Stomach smooth muscle (tissue), 2 donors: ENCODE measurements at regions not wholly inside any gene's neighbourhood (a gene's known extent, or its start where the extent isn't known, plus 50 kb on each side); places are given as distances from the start of the nearest gene placed in this dataset.

ENCODE experiments used
- H3K27ac ChIP-seq: one replicate; pipeline ENCODE4 v1.7.0; 2013; ENCODE audit warnings: mild to moderate bottlenecking, low read length, inconsistent platforms
- H3K27me3 ChIP-seq, 2 donors: one replicate each; pipeline ENCODE4 v1.7.0; 2013; ENCODE audit warnings: low read length in 2 of 2; ENCODE audit not compliant: insufficient read depth in 2 of 2, control insufficient read depth in 1 of 2
- H3K36me3 ChIP-seq, 2 donors: one replicate each; pipeline ENCODE4 v1.7.0; 2013; ENCODE audit warnings: low read length in 2 of 2; ENCODE audit not compliant: control insufficient read depth in 2 of 2, insufficient read depth in 2 of 2
- H3K4me1 ChIP-seq: one replicate; pipeline ENCODE4 v1.7.0; 2013; ENCODE audit warnings: low read length; ENCODE audit not compliant: control insufficient read depth, insufficient read depth
- H3K4me3 ChIP-seq, 2 donors: one replicate each; pipeline ENCODE4 v1.7.0; 2013; ENCODE audit warnings: low read length in 2 of 2
- H3K9ac ChIP-seq, 2 donors: one replicate each; pipeline ENCODE4 v1.7.0; 2013; ENCODE audit warnings: low read length in 2 of 2, mild to moderate bottlenecking in 1 of 2
- H3K9me3 ChIP-seq, 2 donors: one replicate each; pipeline ENCODE4 v1.7.0; 2013; ENCODE audit warnings: low read length in 2 of 2; ENCODE audit not compliant: control insufficient read depth in 2 of 2
- donor health status: healthy.
- donor health status: Pancreatic carcinoma.

DNA sequence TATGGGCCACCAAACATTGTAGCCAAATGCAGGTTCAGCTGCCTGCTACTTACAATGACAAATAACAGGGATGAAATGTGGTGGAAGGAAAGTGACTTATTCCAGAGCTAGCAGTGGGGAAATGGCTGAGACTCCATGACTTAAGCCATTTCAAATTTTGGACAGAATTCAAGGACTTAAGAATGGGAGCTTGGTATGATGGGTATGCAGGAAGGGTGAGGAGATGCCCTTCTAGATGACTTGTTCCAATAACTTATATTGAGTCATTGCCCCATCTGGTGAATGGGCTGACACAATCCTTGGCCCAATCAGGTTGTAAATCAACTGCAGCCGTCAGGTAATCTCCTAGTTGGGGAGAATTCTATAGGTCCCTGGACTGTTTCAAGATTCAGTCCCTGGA lies 230.7 kb upstream of the SGCD start:
- H3K27ac ChIP-seq = no peak overlapping the region
- H3K9ac ChIP-seq = no peak overlapping the region
- H3K9me3 ChIP-seq = no peaks in the 10 kb centered on the region
- H3K4me3 ChIP-seq = no peak overlapping the region
- no peaks in the 10 kb centered on the region for H3K36me3 ChIP-seq
- no peaks in the 10 kb centered on the region for H3K27me3 ChIP-seq
- H3K4me1 ChIP-seq = no peaks in the 10 kb centered on the region

DNA sequence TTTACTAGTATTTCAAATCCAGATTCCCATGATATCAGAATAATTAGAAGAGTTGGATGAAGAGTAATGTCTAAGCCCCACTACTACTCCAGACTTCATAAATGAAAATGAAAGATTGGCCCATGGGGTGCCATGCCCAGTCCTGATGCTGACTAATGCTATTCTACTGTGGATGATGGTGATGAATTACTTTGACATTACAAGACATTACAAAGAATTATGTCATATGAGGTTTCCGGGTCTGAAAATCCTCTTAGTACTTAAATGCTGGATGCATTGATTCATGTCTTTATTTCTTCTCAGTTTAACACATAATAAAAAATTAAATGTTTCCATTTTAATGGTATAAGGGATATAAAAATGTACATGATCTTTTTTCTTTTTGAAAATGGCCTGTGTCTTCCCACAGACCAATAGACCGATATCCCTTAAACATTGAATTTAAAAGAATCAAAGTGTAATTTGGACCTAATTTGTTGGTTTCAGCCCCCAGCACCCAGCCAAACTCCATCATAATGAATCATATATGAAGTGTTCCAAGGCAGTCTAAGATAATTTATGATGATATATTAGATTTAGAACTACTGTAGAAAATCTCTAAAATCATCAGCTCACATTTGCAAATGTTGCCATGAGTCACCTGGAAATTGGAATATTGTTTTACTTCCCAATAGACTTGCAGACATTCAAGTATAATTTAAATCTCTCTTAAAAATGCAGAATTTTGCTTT lies 223.6 kb upstream of the SGCD start:
- no peak overlapping the region for H3K27ac ChIP-seq
- no peaks in the 10 kb centered on the region for H3K9me3 ChIP-seq
- no peaks in the 10 kb centered on the region for H3K36me3 ChIP-seq
- H3K9ac ChIP-seq = no peak overlapping the region
- H3K4me3 ChIP-seq = no peak overlapping the region
- no peaks in the 10 kb centered on the region for H3K4me1 ChIP-seq
- H3K27me3 ChIP-seq = no peaks in the 10 kb centered on the region

DNA sequence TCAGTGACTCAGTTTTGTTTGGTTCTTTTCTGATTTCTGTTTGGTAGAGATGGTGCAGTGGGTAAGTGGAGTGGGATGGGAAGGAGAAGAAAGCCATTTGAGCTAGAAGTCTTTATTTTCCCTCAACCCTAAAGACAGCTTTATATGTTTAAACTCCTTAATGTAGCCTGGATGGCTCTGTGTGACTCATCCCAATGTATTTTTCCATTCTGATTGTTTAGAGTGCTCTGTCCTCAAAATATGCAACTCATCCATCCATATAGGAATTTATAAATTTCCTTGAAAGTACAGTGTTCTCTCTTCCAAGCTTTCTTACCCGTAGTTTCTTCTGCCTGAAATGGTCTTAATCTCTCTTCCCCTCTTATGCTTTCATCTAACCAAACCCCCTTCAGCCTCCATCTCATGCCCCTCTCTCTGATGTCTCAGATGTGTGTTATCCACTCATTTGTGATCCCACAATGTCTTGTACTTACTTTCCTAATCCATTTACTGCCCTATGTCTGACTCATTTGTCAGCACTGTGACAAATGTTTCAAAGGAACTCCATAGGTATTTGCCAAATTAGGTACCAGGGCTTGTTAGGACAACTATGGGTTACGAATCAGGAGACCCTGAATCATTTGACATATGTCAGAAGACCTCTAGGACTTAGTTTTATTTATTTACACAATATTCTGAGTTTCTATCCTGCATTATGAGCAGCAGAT lies 217.5 kb upstream of the SGCD start:
- no peaks in the 10 kb centered on the region for H3K27me3 ChIP-seq
- H3K4me3 ChIP-seq = no peak overlapping the region
- H3K27ac ChIP-seq = no peak overlapping the region
- no peaks in the 10 kb centered on the region for H3K9me3 ChIP-seq
- no peaks in the 10 kb centered on the region for H3K36me3 ChIP-seq
- no peaks in the 10 kb centered on the region for H3K4me1 ChIP-seq
- no peak overlapping the region for H3K9ac ChIP-seq

DNA sequence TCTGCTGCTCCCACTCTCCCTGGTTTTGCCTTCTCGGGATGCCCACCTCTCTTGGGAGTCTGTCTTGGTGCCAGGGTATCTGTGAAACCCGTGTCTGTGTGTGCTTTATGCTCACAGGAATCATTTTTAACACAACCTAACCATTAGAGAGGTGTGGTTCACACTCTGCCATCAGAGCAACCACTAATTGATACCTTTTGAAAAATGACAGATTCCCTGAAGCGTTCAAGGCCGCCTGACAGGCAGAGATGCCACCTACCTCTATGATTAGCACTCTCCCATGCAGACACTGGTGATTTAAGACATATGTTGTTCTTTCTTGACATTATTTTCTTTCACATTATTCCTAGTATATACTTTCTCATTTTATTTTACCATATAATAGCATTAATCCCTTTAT lies 207.3 kb upstream of the SGCD start:
- Histone ChIP-seq H3K27me3 (no peaks in the 10 kb centered on the region), H3K4me1 (no peaks in the 10 kb centered on the region)

DNA sequence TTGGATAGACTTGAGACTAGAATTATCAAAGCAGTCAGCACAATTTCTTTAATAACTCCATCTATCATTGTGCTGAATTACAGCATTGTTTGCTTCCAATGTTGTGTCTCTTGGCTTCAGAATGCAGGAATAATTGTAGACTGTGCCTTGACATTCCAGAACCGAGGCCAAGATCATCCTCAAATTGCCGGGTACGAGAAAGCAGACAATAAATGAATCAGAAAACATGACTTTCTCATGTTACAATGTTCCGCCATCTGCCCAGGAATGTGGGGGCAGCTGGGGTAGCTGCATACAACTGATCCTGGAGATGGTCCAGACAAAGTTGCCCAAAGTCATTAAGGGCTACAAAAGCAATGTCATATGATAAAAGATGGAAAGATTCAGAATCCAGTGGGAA lies 206.2 kb upstream of the SGCD start:
- H3K4me3 ChIP-seq = no peak overlapping the region
- H3K9me3 ChIP-seq = no peaks in the 10 kb centered on the region
- no peaks in the 10 kb centered on the region for H3K36me3 ChIP-seq
- H3K9ac ChIP-seq = no peak overlapping the region
- no peaks in the 10 kb centered on the region for H3K27me3 ChIP-seq
- H3K27ac ChIP-seq = no peak overlapping the region
- H3K4me1 ChIP-seq = no peaks in the 10 kb centered on the region

More for the DNA sequence above, 207.3 kb upstream of the SGCD start:
- Histone ChIP-seq H3K27ac (no peak overlapping the region), H3K4me3 (no peak overlapping the region), H3K9me3 (no peaks in the 10 kb centered on the region), H3K36me3 (no peaks in the 10 kb centered on the region), H3K9ac (no peak overlapping the region)

DNA sequence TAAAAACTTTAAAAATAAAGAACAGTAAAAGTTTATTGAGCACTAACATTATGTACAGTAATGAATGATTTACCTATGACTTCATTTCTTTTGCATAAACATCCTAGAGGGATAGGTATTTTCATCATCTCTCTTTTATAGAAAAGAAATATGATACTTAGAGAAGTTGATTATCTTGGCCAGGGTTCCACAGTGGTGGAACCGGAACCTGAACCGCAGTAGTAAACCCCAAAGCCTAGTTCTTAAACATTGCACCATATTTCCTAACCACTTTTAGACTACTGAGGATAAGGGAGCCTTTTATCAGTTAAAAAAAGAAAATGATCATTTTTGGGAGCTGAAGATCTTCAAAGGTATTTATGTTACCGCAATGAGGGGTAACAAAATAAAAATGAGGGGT lies 205.7 kb upstream of the SGCD start:
- no peaks in the 10 kb centered on the region for H3K4me1 ChIP-seq
- no peak overlapping the region for H3K9ac ChIP-seq
- no peaks in the 10 kb centered on the region for H3K36me3 ChIP-seq
- no peak overlapping the region for H3K4me3 ChIP-seq
- H3K27ac ChIP-seq = no peak overlapping the region
- H3K27me3 ChIP-seq = no peaks in the 10 kb centered on the region
- no peaks in the 10 kb centered on the region for H3K9me3 ChIP-seq

DNA sequence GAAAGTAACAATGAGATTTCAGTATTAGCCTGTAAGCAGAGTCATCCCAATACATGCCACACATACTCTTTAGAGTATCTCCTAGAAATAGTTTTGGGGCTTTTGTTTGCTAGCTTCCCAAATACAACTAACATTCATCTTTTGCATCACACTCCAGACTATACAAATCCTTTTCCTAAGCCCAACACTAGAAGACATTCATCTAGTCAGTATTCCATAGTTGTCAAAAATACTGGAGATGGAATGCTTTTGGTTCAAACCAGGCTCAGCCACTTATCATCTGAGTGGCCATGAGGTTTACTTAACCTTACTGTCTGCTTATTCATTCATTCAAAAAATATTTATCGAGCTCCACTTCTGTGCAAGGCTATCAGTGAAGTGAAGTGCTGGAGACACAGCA lies 205.1 kb upstream of the SGCD start:
- no peak overlapping the region for H3K27ac ChIP-seq
- no peaks in the 10 kb centered on the region for H3K36me3 ChIP-seq
- H3K9ac ChIP-seq = no peak overlapping the region
- no peaks in the 10 kb centered on the region for H3K27me3 ChIP-seq
- H3K9me3 ChIP-seq = no peaks in the 10 kb centered on the region
- H3K4me1 ChIP-seq = no peaks in the 10 kb centered on the region
- H3K4me3 ChIP-seq = no peak overlapping the region

DNA sequence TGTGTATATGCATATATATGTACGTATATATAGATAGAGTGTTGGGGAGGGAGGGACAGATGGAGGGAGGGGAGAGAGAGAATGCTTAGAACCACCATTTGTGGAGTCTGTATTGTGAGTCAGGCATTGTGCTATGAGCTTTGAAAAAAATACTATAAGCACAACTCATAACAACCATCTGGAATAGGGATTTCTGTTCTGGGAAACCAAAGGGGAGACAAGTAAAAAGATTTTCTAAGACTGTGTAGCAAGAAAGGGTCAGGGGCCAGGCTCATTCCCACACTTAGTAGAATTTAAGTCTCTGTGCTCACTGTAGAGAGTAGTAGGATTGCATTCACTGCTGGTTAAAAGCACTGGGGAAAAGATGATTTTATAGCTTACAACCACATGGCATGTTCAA lies 202.3 kb upstream of the SGCD start:
- Histone ChIP-seq H3K4me3 (no peak overlapping the region), H3K27ac (no peak overlapping the region), H3K4me1 (no peaks in the 10 kb centered on the region), H3K9me3 (no peaks in the 10 kb centered on the region), H3K9ac (no peak overlapping the region), H3K27me3 (no peaks in the 10 kb centered on the region), H3K36me3 (no peaks in the 10 kb centered on the region)

DNA sequence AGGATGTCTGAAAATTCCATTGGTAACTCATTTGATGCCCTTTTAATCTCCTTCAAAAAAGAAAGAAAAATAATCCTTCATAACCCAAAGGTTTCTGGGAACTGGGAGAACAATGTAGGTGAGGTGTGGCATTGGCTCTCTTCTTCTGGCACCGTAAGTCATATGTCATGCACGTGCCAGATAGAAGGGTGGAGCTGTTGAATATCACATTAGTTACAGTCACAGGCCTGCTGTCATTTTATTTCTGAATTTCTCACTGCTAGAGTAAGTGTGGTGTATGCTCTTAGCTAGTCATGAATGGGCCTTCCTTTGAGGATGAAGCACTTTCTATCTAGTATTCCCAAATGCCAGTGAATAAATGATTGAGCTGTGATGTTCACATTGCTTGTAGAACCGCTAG lies 201.8 kb upstream of the SGCD start:
- no peaks in the 10 kb centered on the region for H3K27me3 ChIP-seq
- no peaks in the 10 kb centered on the region for H3K9me3 ChIP-seq
- H3K27ac ChIP-seq = no peak overlapping the region
- no peaks in the 10 kb centered on the region for H3K36me3 ChIP-seq
- no peaks in the 10 kb centered on the region for H3K4me1 ChIP-seq
- H3K4me3 ChIP-seq = no peak overlapping the region
- no peak overlapping the region for H3K9ac ChIP-seq

DNA sequence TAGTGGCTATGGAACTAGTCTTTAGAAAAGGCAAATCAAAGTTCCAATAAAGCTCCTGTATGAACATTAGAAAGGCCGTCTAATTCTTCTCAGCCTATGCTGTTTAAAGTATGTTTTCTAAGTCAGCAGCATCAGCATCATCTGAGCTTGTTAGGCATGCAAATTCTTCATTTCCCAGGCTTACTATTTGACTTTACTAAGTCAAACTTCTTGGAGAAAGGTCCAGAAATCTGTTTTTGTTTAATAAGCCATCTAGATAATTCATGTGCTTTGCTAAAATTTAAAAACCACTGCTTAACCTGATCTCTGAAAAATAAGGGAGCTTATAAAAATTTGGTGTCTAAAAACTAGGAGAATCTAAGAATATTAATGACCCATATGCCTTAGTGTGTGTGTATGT lies 200.2 kb upstream of the SGCD start:
- Histone ChIP-seq H3K4me3 (no peak overlapping the region), H3K9me3 (no peaks in the 10 kb centered on the region), H3K27me3 (no peaks in the 10 kb centered on the region), H3K9ac (no peak overlapping the region), H3K36me3 (no peaks in the 10 kb centered on the region), H3K4me1 (no peaks in the 10 kb centered on the region), H3K27ac (no peak overlapping the region)

DNA sequence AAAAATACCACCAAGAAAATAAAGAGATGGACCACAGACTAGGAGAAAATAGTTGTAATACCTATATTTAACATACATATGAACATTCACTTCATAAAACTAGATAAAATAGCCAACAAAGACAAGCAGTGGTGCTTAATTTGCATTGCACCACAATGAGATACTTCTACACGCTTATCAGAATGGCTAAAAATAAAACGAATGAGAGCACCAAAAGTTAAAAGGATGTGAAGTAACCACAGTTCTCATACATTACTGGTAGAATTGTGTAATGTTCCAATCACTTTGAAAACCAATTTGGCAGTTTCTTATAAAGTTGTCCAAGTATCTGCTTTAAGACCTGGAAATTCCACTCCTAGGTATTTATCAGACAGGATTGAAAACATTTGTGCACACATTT lies 198.9 kb upstream of the SGCD start:
- H3K27me3 ChIP-seq = no peaks in the 10 kb centered on the region
- no peak overlapping the region for H3K4me3 ChIP-seq
- H3K9ac ChIP-seq = no peak overlapping the region
- no peaks in the 10 kb centered on the region for H3K9me3 ChIP-seq
- no peak overlapping the region for H3K27ac ChIP-seq
- H3K4me1 ChIP-seq = no peaks in the 10 kb centered on the region
- H3K36me3 ChIP-seq = no peaks in the 10 kb centered on the region
